GM18868 (cell line): ENCODE measurements at regions not wholly inside any gene's neighbourhood (a gene's known extent, or its start where the extent isn't known, plus 50 kb on each side); places are given as distances from the start of the nearest gene placed in this dataset.
A peak's percentile ranks its signal among the peaks of the same experiment; 100 is the strongest.

Source experiments
- ATAC-seq: cut with Tn5 transposase; IDR thresholded peaks from one replicate; pipeline ENCODE4 v1.9.1; 2021; ENCODE audit warnings: mild to moderate bottlenecking, moderate library complexity; ENCODE audit not compliant: unreplicated experiment

DNA sequence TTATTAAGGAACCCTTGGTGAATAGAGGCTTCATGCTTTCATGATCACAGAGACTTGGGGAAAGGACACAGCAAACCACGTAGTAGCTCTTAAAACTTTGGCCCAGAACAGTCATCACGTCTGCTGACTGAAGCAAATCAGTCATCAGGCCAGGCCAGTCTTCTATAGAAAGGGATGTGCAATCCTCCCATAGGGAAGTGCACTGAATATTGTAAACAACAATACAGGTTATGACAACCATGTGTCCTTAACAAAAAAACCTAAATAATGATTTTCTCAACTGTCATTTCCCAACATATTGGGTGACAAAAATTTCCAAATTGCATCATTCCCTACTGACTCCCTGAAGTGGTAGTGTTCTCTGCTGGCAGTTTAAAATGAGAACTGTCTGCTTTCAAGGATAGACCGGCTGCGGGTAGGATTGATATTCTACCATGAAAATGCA lies 388.2 kb upstream of the CITED2 start:
- peak; percentile 53 for ATAC-seq

- no peak for ATAC-seq
Measured at GRCh38 chr6:139760128-139760527, 385.7 kb upstream of the CITED2 start.

- ATAC-seq, result no peak
Measured at GRCh38 chr6:139759086-139759485, 384.6 kb upstream of the CITED2 start.

DNA sequence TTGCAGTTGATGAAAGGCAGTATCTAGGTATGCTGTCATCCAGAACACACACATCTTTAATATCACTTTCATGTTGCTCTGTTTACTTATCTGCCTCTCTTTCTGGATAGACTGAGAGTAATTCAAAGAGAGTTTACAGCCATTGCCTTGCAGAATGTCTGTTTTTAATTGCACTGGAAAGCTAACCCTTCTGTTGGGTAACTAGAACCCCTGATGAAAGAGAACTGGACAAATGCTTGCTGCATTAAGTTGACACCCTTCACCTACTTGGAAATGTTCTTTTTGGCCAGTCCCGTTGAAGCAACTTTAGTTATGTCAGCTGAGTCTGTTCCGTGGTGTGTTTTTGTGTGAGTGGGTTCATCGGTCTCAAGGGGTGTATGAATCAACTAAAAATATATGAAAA lies 383.8 kb upstream of the CITED2 start:
- no peak for ATAC-seq

- ATAC-seq, result no peak
Measured at GRCh38 chr6:139757784-139758183, 383.3 kb upstream of the CITED2 start.

DNA sequence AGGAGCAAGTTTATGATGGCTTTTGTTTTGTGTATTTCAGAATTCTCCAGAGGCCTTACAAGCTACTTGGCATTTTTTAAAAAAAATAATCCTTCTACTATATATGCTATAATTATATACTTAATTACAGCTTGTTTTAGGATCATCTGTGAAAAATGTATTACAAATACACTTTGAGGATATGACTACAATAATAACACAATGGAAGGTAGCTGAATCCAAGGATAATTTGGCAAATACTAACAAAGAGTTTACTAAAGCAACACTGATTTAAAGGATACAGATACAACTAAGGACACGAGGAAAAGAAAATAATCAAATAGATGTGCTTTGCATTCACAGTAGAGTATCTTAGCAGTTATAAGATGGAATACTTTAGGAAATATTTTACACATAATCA lies 381.9 kb upstream of the CITED2 start:
- no peak for ATAC-seq

- ATAC-seq, result no peak
Measured at GRCh38 chr6:139754898-139755775, 380.7 kb upstream of the CITED2 start.

DNA sequence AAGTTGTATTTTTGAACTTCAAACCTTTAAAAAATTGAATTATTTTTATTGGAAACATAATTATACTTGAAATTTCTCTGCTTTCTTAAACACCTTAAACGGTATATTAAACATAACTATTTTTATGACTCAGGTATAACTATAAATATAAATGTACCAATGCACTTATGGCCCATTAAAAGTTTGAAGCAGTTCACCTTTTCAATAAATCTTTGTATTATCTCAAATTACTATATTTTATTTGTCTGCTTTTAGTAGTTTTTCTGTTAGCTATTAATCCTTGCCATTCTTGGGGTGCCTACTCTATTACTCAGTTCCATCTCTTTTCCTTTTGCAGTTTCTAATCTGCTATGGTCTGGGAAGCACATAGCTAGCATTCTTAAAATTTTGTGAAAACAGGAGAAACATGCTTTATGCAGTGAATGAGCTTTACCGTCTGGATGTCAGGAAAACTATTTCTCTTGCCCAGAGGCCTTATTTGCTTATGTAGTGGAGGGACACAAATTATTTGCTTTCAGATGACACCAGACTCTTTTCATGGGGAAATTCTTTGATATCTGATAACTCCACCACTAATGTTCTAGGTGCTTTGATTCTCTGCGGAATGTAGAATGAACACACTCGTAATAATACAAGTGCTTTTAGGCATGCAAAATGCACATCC lies 378.9 kb upstream of the CITED2 start:
- ATAC-seq, result no peak

- ATAC-seq, result no peak
Measured at GRCh38 chr6:139752086-139752485, 377.6 kb upstream of the CITED2 start.

- no peak for ATAC-seq
Measured at GRCh38 chr6:139751179-139751578, 376.7 kb upstream of the CITED2 start.

- no peak for ATAC-seq
Measured at GRCh38 chr6:139748353-139749146, 374.1 kb upstream of the CITED2 start.

GRCh38 chr6:139747154-139747553 lies 372.7 kb upstream of the CITED2 start:
- no peak for ATAC-seq

DNA sequence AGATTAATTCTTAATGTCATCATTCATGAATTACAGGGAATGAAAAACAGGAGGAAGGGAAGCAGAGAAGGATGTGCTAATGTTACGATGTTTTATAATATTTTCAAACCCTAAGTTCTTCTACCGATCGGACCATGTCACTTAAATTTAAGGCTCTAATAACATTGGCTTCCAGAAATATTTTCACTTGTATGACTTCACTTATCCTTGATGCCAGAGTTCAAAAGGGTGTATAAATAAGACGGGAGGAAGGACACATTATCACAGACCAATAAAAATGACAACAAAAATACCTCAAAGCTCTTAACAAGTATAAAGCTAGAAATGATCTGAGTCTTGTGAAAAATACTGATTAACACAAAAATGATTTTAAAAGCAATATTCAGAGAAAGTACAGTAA lies 370.4 kb upstream of the CITED2 start:
- no peak for ATAC-seq

DNA sequence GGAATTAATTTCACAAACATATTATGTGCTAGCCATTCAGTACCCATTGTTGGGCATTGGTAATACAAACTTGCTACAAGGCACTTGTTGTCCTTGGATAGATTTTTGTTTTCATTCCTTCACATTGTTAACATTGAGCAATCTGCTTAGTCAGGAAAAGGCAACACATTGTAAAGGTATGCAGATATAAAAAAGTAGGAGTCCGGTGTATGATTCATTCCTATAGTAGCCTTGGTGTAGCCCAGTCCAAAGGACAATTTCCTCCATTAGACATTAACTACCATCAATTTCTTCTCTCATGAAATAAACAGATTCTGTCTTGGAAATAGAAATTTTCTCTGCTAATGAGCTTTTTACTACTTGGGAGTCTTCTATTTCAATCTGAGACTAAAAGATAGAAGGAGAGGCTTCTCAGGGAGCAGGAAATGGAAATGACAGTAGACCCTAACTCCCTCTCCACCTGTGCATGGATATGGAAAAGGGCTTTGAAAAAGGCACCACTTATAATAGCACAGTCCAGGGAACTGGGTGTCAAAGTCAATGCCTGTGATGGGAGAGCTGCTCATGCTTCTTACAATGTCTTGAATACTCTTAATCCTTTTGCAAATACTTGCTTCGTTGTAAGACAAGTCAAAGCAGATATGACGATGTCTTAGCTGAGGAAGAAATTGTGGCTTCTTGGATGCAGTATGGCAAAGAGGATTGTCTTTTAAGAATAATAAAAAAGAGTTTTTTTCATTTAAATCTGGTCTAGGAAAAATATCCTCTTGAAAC lies 369.4 kb upstream of the CITED2 start:
- no peak for ATAC-seq

DNA sequence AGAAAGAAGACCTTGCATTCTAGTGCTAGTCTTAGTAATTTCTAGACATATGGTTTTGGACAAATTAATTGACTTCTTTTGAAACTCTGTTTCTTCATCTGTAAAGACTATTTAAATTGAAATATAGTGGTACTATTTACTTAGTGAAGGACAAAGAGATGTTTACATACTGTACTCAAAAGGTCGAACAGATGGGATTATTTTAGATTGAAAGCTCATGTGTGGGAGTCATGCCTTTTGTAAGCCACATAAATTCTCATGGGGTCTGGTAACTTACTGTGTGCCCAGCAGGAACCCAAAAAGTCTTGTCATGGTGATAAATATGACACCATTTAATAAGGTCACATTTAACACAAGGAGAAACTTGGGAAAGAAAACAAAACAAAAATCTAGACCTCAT lies 368.2 kb upstream of the CITED2 start:
- ATAC-seq, result no peak

DNA sequence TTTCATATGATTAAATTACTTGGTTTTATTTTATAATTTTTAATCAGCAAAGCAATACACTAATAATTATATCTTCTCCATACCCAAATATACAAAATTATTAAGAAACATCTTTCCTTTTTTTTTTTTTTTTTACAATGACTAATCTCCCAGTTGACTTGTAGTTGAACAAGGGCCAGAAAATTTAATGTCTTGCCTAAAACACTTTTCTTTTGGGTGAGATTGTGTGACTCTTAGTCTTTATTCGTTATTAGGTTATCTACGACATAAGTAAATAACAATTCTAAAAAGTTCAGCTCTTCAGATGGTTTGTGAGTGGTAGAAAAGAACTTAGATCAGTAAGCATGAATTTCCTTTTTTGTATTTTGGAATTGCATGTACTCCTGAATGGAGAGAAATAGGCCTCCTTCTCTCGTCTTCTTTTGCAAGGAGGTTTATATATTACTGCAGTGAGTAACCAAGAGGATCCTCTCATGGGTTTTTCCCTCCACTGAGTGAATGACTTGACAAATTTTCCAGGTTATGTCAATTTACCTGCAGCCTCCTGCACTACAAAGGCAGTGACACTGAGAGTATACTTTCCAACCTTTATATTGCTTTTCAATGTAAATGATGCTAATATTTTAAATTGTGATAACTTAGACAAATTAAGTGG lies 364.5 kb upstream of the CITED2 start:
- ATAC-seq, result no peak

DNA sequence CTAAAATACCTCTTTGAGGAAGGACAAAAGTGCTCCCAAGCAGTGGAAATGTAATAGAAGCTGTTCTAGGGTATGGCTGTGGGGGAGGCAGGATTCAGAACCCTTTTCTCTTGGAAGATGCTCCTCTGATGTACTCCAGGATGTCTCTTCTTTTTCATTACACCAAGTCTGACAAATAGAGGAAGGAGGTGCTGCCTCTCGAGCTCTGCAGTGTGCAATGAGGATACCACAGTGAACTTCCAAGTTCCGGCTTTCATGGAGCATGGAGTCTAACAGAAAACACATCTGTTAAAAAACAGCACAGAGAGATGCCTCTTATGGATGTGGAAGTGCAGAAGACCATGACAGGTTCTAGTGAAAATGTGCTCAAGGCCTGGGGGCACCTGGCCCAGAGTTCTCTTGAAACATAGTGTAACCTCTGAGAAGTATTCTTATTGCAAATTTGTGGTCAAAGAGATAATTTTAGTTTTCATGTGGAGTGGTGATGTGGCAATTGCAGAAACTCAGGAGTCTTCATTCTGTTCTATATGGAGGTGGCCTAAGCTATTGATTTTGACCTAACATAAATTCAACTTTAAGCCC lies 362.0 kb upstream of the CITED2 start:
- peak; percentile 61 for ATAC-seq

- ATAC-seq, result peak; percentile 66
Measured at GRCh38 chr6:139732451-139732850, 358.0 kb upstream of the CITED2 start.

DNA sequence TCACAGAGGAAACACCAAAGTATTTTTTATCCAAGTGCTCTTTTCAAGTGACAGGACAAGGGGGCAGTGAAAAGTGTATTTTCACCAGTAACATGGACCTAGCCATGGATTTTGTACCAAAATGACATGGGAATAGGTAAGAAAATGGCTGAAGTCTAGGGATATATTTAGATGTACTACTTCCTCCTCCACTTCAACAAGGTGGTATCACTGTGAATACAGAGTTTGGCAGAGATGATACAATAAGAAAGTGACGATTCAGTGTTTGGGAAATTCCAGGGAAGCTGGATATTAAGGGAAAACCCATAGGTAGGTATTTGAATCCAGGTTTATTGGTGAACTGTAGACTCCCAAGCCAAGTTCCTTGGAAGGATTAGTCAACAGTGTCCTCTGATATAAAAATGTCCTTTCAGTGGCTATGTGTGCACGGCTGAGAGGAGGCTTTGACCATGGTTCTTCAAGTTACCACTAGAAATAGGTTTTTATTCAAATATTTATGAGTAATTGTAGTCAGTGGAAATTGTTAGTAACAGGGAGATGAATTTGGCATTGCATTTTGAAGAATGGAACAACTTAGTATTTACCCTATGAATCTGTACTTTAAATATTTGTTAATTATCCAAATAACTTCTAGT lies 356.0 kb upstream of the CITED2 start:
- ATAC-seq, result peak; percentile 36
